ENCODE measurements at regions not wholly inside any gene's neighbourhood (a gene's known extent, or its start where the extent isn't known, plus 50 kb on each side); places are given as distances from the start of the nearest gene placed in this dataset.
"Not testable (repeated sequence)": the region's sequence is repeated elsewhere in the genome, so short reads cannot be mapped to it uniquely, and the experiment has no call there.

DNA sequence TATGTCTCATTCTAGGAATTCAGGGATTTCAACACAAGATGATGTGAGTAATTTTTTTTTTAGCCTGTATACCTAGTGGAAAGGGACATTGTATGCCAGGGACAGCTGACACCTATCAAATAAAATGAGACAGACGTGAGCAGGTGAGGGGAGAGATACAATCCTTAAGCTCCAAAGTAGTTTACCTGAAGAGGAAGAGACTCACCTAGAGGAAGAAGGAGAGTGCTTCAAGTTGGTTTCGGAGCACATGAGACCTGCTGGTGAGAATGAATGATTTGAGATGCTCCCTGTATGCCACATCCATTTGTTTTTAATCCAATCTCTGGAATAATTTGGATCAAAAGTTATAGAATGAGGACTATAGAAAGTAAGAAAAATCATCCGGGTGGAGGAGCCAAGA, 915.4 kb upstream of the FBXO33 start:
- no peak for FAIRE-seq

DNA sequence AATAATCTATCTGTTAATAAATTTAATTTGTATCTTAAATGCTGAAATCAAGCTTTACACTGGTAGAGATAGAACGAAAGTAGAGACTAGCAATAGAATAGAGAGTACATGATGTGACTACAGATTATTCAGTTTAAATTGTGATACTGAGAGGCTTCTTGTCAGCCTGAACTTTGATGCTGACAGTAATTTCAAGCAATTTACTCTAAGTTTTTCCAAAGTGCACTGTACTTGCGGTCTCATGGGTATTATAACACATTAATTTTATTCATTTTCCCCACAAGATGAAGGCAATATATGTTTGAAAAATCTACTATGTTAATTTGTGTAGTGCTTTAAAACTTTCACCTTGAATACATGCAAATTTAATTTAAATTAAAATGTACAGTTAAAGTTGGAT, 914.0 kb upstream of the FBXO33 start:
- no peak for FAIRE-seq

GRCh38 chr14:40345334-40345733, 913.1 kb upstream of the FBXO33 start:
- no peak for FAIRE-seq

GRCh38 chr14:40340708-40341107, 908.5 kb upstream of the FBXO33 start:
- no peak for FAIRE-seq

GRCh38 chr14:40336846-40337245, 904.6 kb upstream of the FBXO33 start:
- no peak for FAIRE-seq

DNA sequence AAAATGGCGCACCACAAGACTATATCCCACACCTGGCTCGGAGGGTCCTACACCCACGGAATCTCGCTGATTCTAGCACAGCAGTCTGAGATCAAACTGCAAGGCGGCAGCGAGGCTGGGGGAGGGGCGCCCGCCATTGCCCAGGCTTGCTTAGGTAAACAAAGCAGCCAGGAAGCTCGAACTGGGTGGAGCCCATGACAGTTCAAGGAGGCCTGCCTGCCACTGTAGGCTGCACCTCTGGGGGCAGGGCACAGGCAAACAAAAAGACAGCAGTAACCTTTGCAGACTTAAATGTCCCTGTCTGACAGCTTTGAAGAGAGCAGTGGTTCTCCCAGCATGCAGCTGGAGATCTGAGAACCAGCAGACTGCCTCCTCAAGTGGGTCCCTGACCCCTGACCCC, 894.3 kb upstream of the FBXO33 start:
- FAIRE-seq, result not testable (repeated sequence)

DNA sequence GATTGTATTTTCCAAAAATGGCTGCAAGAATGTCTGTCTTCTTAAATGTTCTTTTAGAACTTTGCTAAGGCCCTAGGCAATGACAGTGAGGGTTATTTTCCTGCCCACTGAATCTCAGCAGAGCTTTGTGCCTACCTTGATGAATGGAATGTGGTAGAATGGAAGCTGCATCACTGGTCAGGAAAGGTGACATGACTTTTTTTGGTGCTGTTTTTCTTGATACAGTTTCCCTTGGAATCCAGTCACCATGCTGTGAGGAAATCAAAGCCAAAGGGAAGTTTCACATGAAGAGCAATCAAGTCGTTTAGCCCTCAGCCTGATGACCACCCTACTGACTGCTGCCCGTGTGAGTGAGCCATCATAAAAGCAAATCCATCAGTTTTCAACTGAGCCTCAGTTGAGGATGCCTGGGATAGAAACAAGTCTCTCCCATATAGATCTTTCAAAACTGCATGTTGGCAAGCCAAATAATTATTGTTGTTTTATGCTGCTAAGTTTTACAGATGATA, 886.0 kb upstream of the FBXO33 start:
- FAIRE-seq, result no peak

DNA sequence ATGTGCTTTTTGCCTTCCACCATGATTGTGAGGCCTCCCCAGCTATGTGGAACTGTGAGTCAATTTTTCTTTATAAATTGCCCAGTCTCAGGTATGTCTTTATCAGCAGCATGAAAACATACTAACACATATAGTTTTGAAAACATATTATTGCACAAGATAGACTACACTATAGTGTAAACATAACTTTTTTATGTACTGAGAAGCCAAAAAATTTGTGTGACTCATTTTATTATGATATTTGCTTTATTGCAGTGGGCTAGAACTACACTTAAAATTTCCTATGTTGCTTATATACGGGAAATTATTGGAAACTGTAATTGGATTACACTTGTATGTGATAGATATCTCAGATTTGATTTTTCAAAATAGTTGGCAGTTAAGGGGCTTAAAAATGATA, 885.5 kb upstream of the FBXO33 start:
- no peak for FAIRE-seq

DNA sequence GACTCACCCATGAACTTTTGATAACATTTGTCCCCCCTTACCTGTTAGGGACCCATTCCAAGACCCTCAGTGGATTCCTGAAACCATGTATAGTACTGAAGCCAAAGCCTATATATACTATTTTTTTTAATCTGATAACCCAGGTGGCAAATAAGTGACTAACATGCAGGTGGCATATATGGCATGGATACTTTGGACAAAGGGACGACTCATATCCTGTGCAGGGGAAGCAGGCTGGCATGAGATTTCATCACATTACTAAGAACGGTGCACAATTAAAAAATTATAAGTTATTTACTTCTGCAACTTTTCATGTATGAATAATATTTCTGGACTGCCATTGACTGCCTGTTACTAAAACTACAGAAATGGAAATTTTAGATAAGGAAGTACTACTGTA, 880.1 kb upstream of the FBXO33 start:
- no peak for FAIRE-seq

- FAIRE-seq, result no peak
These were observed 876.9 kb upstream of the FBXO33 start for GRCh38 chr14:40309124-40309523.

GRCh38 chr14:40308240-40308639, 876.0 kb upstream of the FBXO33 start:
- FAIRE-seq, result no peak

GRCh38 chr14:40296821-40297220, 864.6 kb upstream of the FBXO33 start:
- no peak for FAIRE-seq

DNA sequence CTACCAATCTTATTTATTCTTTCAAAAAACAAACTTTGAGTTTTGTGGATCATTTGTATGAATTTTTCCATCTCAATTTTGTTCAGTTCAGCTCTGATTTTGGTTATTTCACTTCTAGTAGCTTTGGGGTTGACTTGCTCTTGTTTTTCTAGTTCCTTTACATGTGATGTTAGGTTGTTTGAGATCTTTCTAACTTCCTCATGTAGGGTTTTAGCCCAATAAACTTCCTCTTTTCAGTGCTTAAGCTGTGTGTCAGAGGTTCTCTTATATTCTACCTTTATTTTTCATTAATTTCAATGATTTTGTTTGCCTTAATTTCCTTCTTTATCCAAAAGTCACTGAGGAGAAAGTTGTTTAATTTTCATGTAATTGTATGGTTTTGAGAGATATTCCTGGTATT, 860.4 kb upstream of the FBXO33 start:
- FAIRE-seq, result no peak

- FAIRE-seq, result no peak
These were observed 850.0 kb upstream of the FBXO33 start for GRCh38 chr14:40282196-40282595.

DNA sequence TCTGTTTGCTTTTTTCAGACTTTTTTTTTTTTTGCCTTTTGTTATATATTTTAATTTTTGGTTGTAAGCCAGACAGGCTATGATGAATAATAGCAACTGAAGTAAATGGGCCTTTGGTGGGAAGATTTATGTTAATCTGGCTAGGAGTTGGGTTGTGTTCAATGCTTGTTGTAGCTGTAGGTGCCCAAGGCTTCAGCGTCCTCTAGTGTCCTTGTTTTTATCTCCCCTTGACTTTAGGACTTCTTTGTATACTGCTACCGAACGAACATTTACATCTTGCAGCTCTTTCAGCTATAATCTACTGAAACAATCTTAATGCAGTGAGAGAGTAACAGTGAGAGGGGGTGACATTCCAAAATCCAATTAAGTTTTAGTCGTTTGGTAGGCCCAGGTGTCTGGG, 848.4 kb upstream of the FBXO33 start:
- no peak for FAIRE-seq

GRCh38 chr14:40273417-40273816, 841.2 kb upstream of the FBXO33 start:
- no peak for FAIRE-seq

- no peak for FAIRE-seq
These were observed 839.2 kb upstream of the FBXO33 start for GRCh38 chr14:40271480-40271879.

DNA sequence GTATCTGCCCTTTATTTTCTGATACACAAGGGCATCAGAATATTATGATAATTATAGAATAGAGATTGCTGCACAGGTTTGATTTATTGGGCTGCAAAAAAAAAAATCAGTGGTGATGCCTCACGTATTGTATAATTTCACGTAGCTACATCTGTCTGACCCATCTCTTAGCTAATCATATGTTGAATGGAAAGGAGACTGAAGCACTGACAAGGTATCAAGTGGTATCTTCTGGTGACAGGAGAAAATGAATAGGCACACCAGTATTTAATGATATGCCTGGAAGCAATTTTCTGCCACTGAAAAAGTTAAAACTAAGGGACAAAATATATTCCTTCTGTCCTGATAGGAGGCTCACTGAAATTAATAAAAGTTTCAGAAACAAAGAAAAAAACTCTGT, 837.2 kb upstream of the FBXO33 start:
- FAIRE-seq, result no peak

GRCh38 chr14:40268236-40268635, 836.0 kb upstream of the FBXO33 start:
- FAIRE-seq, result no peak

DNA sequence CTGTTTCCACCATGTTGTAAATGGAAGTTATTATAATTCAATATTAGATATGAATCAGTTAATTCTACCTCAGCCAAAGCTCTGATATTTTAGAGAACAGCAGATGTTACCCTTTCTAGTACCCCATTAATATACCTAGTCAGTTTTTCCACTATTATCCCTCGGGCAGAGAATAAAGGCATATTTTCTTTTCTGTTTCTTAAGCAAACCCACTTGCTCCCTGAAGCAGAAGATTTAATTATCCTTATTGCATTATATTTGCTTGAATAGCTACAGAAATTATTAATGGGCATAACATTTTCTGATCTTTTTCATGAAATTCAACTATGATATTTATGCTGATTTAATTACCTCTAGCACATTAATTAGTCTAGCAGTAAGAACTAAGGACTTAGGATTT, 832.9 kb upstream of the FBXO33 start:
- FAIRE-seq, result no peak

GRCh38 chr14:40252817-40253447, 820.7 kb upstream of the FBXO33 start:
- FAIRE-seq, result no peak

GRCh38 chr14:40248671-40249070, 816.4 kb upstream of the FBXO33 start:
- no peak for FAIRE-seq

DNA sequence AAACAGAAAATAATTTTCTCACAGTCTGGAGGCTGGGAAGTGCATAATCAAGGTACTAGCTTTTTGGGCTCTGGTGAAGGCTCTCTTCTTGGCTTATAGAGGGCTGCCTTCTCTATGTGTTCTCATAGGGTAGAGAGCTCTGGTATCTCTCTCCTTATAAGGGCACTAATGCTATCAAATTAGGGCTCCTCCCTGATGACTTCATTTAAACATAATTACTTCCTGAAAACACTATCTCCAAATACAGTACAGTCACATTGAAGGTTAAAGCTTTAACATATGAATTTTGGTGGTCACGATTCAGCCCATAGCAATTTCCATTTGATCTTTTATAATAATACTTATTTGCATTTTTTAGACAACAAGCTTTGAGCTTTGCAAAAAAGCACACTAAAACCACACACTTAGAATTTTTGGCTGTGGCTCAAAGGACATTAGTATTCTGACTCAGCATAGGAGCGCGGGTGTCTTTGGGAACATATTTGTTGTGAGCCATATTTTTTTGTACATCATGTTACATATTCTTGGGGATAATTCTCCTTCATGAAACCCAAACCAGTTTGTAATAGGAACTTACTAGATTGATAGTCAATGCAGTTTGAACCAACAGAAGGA, 808.1 kb upstream of the FBXO33 start:
- FAIRE-seq, result no peak

GRCh38 chr14:40232302-40232701, 800.1 kb upstream of the FBXO33 start:
- no peak for FAIRE-seq

DNA sequence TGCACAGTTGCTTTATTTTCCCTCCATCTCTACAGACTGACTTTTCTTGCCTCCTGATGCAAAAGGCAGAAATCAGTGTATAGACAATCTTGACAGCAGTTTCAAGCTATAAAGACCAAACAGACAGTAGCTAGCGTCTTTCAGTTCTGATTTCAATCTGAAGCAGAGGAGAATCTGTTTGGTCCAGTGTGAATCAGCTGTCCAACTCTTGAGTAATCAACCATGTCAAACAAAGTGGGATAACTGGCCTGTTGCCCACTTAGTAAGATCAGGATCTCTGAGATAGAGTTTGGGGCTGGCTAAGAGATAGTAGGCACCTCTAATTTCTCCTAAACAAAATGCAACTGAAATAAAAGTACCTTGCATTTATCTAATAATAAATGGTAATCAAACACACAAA, 797.4 kb upstream of the FBXO33 start:
- no peak for FAIRE-seq

Data from colon (tissue), 2 donors.